Activated naive CD8-positive, alpha-beta T cell (primary cell): ENCODE measurements at regions not wholly inside any gene's neighbourhood (a gene's known extent, or its start where the extent isn't known, plus 50 kb on each side); places are given as distances from the start of the nearest gene placed in this dataset.

Source experiments
- H3K27ac Mint-ChIP-seq: one replicate; pipeline ENCODE4 v1.8.0; 2021; ENCODE audit warnings: mixed read lengths
- H3K27me3 Mint-ChIP-seq: one replicate; pipeline ENCODE4 v1.8.0; 2021; ENCODE audit warnings: mixed read lengths
- H3K36me3 Mint-ChIP-seq: one replicate; pipeline ENCODE4 v1.8.0; 2021; ENCODE audit warnings: mixed read lengths
- H3K4me1 Mint-ChIP-seq: one replicate; pipeline ENCODE4 v1.8.0; 2021; ENCODE audit warnings: low read depth, mixed read lengths
- H3K4me3 Mint-ChIP-seq: one replicate; pipeline ENCODE4 v1.8.0; 2021; ENCODE audit warnings: mild to moderate bottlenecking, mixed read lengths
- H3K9me3 Mint-ChIP-seq: one replicate; pipeline ENCODE4 v1.8.0; 2021; ENCODE audit warnings: low read depth, mixed read lengths

DNA sequence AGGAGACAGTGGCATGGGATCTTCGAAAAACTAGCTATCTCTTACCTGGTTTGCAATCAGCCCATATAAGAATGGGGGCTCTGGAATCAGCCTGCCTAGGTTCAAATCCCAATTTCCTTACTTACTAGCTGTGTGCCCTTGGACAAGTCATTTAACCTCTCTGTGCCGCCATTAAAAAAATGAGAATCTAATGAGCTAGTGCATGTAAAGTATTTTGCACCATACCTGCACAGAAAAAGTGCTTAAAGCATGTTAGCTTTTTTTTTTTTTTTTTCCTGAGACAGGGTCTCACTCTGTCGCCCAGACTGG lies 181.8 kb downstream of the SHQ1 start:
- H3K27ac Mint-ChIP-seq, result no peak overlapping the region

GRCh38 chr3:72665701-72666446 lies 182.4 kb downstream of the SHQ1 start:
- H3K9me3 Mint-ChIP-seq, result no peaks in the 10 kb centered on the region
- H3K4me1 Mint-ChIP-seq, result peaks cover 2% of the 10 kb centered on the region
- no peaks in the 10 kb centered on the region for H3K27me3 Mint-ChIP-seq

More for the DNA sequence above, 181.8 kb downstream of the SHQ1 start:
- H3K36me3 Mint-ChIP-seq, result no peaks in the 10 kb centered on the region
- peaks cover 2% of the 10 kb centered on the region for H3K4me1 Mint-ChIP-seq
- H3K9me3 Mint-ChIP-seq, result no peaks in the 10 kb centered on the region
- H3K27me3 Mint-ChIP-seq, result no peaks in the 10 kb centered on the region
- no peak overlapping the region for H3K4me3 Mint-ChIP-seq

DNA sequence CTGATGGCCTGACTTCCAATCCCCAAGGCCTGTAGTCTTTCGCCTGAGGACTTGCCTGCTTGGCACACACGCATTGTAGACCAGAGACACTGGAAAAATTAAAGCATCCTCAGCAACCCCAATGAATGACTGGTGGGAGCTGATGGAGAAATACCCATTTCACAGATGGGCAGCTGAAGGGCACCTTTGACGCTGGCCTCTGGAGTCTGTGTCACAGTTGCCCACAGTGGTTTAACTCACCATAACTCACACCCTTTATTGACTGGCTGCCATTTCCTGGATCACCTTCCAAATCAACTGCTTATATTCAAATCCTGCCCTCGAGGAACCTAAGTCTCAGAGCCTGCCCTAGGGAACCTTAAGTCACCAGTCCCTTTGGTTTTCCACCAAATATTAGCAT lies 183.1 kb downstream of the SHQ1 start:
- no peaks in the 10 kb centered on the region for H3K27me3 Mint-ChIP-seq
- no peak overlapping the region for H3K4me3 Mint-ChIP-seq
- no peaks in the 10 kb centered on the region for H3K36me3 Mint-ChIP-seq
- H3K4me1 Mint-ChIP-seq, result peaks cover 2% of the 10 kb centered on the region
- H3K9me3 Mint-ChIP-seq, result no peaks in the 10 kb centered on the region
- H3K27ac Mint-ChIP-seq, result no peak overlapping the region

More at GRCh38 chr3:72665701-72666446, 182.4 kb downstream of the SHQ1 start:
- no peak overlapping the region for H3K27ac Mint-ChIP-seq
- no peak overlapping the region for H3K4me3 Mint-ChIP-seq
- H3K36me3 Mint-ChIP-seq, result no peaks in the 10 kb centered on the region

DNA sequence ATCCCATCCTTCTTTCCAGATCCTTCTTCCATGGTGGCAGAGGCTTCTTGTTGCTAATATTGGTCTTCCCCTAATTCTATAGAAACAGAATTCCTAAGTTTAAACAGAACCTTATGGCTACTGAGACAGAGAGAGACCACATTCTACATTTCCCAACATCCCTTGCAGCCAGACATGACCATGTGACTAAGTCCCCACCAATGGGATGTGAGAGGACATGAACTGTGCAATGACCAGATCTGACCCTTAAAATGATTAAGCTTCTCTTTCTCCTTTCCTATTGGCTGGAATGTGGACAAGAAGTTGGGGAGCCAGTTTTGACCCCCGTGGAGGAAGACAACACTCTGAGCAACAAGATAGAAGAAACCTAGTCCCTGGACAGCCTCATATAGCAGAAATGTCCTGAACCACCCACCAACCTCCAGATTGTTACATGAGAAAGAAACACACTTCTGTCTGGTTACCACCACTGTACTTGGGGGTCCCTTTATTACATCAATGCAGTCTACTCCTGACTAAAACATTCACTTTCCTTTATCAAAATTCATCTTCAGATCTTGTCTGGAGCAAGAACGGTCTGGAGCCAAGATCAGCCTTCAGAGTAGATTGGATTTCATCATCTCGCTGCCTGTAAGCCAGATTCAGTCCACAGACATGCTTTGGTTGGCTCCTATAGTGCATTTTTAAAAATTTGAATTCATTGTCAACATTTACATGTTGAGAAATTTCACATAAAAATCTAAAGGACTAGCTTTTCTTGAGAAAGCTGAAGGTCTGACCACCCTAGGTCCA lies 183.9 kb downstream of the SHQ1 start:
- no peak overlapping the region for H3K27ac Mint-ChIP-seq
- peaks cover 2% of the 10 kb centered on the region for H3K4me1 Mint-ChIP-seq
- no peaks in the 10 kb centered on the region for H3K36me3 Mint-ChIP-seq
- no peak overlapping the region for H3K4me3 Mint-ChIP-seq
- no peaks in the 10 kb centered on the region for H3K27me3 Mint-ChIP-seq
- H3K9me3 Mint-ChIP-seq, result no peaks in the 10 kb centered on the region

DNA sequence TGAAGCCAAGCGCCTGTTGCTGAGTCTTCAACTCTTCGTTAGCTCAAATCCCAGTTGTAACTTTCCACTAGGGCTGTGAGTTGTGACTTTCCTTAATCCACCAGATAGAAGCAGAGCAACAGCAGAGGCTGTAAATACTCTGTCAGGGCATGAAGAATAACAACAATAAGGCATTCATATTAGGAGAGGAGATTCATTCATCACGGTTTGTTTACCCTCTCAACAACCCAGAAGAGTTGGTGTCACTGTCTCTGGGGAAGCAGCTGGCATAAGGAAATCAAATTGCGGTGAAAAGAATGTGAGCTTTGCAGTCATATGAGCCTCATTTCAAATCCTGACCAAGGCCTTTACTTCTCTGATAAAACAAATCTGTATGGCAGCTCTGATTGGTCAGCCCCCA lies 184.8 kb downstream of the SHQ1 start:
- H3K4me1 Mint-ChIP-seq, result peaks cover 10% of the 10 kb centered on the region
- H3K4me3 Mint-ChIP-seq, result no peak overlapping the region
- H3K27me3 Mint-ChIP-seq, result no peaks in the 10 kb centered on the region
- H3K27ac Mint-ChIP-seq, result no peak overlapping the region
- H3K36me3 Mint-ChIP-seq, result no peaks in the 10 kb centered on the region
- H3K9me3 Mint-ChIP-seq, result no peaks in the 10 kb centered on the region

GRCh38 chr3:72661115-72661457 lies 187.2 kb downstream of the SHQ1 start:
- Mint-ChIP-seq H3K36me3 (no peaks in the 10 kb centered on the region), H3K9me3 (no peaks in the 10 kb centered on the region), H3K4me3 (no peak overlapping the region), H3K27ac (no peak overlapping the region), H3K4me1 (peaks cover 22% of the 10 kb centered on the region), H3K27me3 (peaks cover 3% of the 10 kb centered on the region)

GRCh38 chr3:72660270-72661114 lies 187.8 kb downstream of the SHQ1 start:
- Mint-ChIP-seq H3K9me3 (no peaks in the 10 kb centered on the region), H3K27me3 (peaks cover 4% of the 10 kb centered on the region), H3K4me3 (no peak overlapping the region), H3K4me1 (peaks cover 22% of the 10 kb centered on the region), H3K36me3 (no peaks in the 10 kb centered on the region), H3K27ac (no peak overlapping the region)

DNA sequence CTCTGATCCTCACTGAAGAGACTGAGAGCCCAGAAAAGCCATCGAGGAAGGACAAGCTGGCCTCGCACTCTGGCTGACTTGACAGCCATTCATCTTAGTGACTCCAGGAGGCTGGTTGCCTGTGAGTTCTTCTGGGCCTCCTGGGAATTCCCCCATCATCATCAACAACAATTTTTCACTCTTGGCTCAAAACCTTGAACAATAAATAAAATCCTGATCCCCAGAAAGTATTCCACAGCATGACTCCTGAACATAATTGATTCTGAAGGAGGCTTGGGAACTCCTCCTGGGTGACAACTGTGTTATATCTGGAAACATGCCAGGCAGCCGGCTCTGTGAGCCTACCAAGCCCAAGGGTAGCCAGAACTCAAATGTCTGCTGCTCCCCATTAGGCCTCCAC lies 188.6 kb downstream of the SHQ1 start:
- Mint-ChIP-seq H3K9me3 (no peaks in the 10 kb centered on the region), H3K27me3 (peaks cover 4% of the 10 kb centered on the region), H3K27ac (no peak overlapping the region), H3K4me1 (peaks cover 22% of the 10 kb centered on the region), H3K36me3 (no peaks in the 10 kb centered on the region), H3K4me3 (no peak overlapping the region)

- Mint-ChIP-seq H3K9me3 (no peaks in the 10 kb centered on the region), H3K4me1 (peaks cover 22% of the 10 kb centered on the region), H3K36me3 (no peaks in the 10 kb centered on the region), H3K27me3 (peaks cover 5% of the 10 kb centered on the region), H3K27ac (no peak overlapping the region), H3K4me3 (no peak overlapping the region)
Measured at GRCh38 chr3:72659188-72659587, 189.1 kb downstream of the SHQ1 start.

DNA sequence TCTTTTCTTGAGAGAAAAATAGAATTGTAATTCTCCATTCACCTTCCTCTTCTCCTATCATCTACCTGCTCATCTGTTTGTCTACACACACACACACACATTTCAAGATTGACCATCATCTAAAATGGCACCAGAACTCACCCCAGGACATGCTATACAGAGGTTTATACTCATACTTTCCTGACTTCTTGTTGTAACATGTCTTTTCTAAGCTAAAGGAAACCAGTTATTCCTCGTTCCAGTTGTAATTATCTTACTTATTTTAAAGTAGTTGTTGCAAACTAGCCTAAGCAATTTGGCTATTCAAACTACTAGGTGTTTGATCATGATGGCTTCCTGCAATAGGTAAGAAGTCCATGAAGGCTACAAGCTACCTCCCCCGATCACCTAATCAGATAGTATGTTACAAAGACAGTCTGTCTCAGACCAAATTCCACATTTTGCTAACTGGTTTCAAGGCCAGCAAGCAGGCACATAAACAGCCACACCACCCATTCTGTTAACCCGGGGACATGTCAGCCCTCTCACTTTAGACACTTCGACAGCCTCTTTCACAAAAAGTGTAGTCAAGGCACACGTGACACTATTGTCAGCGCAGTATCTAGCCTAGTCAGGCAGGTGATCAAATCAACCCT lies 189.7 kb downstream of the SHQ1 start:
- Mint-ChIP-seq H3K36me3 (no peaks in the 10 kb centered on the region), H3K27ac (no peak overlapping the region), H3K9me3 (no peaks in the 10 kb centered on the region), H3K4me1 (peaks cover 22% of the 10 kb centered on the region), H3K27me3 (peaks cover 5% of the 10 kb centered on the region), H3K4me3 (no peak overlapping the region)

DNA sequence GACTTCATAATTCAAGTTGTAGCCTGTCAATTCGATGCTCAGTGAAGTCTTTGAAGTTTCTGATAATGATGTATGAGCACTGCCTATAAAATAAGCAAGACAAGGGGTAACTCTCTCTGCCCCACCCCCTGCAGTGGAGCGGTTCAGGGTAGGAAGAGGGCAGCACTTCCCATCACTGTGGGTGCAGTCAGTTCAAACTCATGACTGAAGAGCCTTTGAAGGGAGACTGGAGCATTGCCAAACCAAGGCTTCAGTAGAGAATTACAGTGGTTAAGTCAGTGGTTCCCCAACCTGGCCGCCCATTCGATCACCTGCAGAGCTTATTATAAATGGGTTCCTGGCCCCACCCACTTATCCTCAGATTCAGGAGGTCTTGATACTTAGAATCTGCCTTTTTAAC lies 190.6 kb downstream of the SHQ1 start:
- H3K36me3 Mint-ChIP-seq, result no peaks in the 10 kb centered on the region
- H3K4me1 Mint-ChIP-seq, result peaks cover 22% of the 10 kb centered on the region
- no peak overlapping the region for H3K27ac Mint-ChIP-seq
- H3K9me3 Mint-ChIP-seq, result no peaks in the 10 kb centered on the region
- H3K4me3 Mint-ChIP-seq, result no peak overlapping the region
- H3K27me3 Mint-ChIP-seq, result peaks cover 5% of the 10 kb centered on the region

DNA sequence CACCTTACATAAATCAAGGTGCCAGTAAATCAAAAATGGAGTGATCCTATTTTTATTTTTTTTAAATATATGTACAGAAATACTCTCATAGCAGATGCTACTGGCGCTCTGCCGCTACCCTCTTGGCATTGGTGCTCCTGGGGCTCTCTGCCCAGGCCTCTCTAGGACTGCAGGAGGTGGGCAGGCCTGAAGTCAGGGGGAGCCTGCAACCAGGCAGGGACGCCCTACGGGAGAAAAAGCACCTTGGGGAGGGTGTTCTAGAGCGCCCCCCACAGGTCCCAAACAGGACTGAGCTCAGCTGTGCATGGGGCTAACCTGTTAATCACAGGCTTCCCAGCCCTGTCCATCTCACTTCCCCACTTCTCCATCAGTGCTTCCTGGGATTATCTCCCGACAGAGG lies 192.5 kb downstream of the SHQ1 start:
- Mint-ChIP-seq H3K4me3 (no peak overlapping the region), H3K4me1 (peaks cover 22% of the 10 kb centered on the region), H3K9me3 (peaks cover 10% of the 10 kb centered on the region), H3K36me3 (no peaks in the 10 kb centered on the region), H3K27ac (no peak overlapping the region), H3K27me3 (peaks cover 5% of the 10 kb centered on the region)

DNA sequence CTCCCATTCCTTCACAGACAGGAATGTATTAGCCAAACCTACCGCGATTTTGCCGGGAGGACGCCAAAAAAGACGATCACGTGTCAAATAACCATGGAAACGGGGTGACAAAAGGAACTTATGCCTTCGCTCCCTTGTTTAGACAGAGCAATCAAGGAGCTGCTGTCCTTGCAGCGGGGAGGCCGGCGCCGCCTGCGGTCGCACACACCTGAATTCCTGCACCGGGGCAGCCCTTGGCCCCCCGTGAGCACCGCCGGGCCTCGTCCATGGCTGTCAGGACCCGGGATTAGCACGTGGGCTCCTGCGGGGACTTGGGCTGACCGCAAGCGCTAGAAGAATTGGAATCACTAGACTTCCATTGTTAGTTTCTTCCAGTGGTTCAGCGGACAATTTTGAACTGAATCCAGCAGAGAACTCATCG lies 193.1 kb downstream of the SHQ1 start:
- Mint-ChIP-seq H3K9me3 (peaks cover 10% of the 10 kb centered on the region), H3K27me3 (peaks cover 5% of the 10 kb centered on the region), H3K36me3 (no peaks in the 10 kb centered on the region), H3K4me3 (no peak overlapping the region), H3K4me1 (peaks cover 22% of the 10 kb centered on the region), H3K27ac (no peak overlapping the region)

- Mint-ChIP-seq H3K36me3 (no peaks in the 10 kb centered on the region), H3K27ac (no peak overlapping the region), H3K9me3 (peaks cover 10% of the 10 kb centered on the region), H3K27me3 (peaks cover 5% of the 10 kb centered on the region), H3K4me1 (peaks cover 3% of the 10 kb centered on the region), H3K4me3 (no peak overlapping the region)
Measured at GRCh38 chr3:72652395-72652794, 195.8 kb downstream of the SHQ1 start.

- Mint-ChIP-seq H3K9me3 (peaks cover 10% of the 10 kb centered on the region), H3K27me3 (peaks cover 5% of the 10 kb centered on the region), H3K36me3 (no peaks in the 10 kb centered on the region), H3K27ac (no peak overlapping the region), H3K4me1 (no peaks in the 10 kb centered on the region), H3K4me3 (no peak overlapping the region)
Measured at GRCh38 chr3:72651498-72651897, 196.7 kb downstream of the SHQ1 start.
